Myocyte (in vitro differentiated cells): ENCODE measurements at regions not wholly inside any gene's neighbourhood (a gene's known extent, or its start where the extent isn't known, plus 50 kb on each side); places are given as distances from the start of the nearest gene placed in this dataset.
"Not testable (repeated sequence)": the region's sequence is repeated elsewhere in the genome, so short reads cannot be mapped to it uniquely, and the experiment has no call there.

Experiments used
- DNase-seq: peaks from one replicate; pipeline ENCODE4 v3.0.0-alpha.2; 2012; ENCODE audit warnings: low read depth

- DNase-seq = peak; percentile 78
Measured at GRCh38 chr21:5128261-5128660, 5393.1 kb upstream of the TPTE start.

- DNase-seq = not testable (repeated sequence)
Measured at GRCh38 chr21:5133824-5134223, 5387.6 kb upstream of the TPTE start.

GRCh38 chr21:5136406-5136805 is 5385.0 kb upstream of the TPTE start:
- not testable (repeated sequence) for DNase-seq

- not testable (repeated sequence) for DNase-seq
Measured at GRCh38 chr21:5137006-5137405, 5384.4 kb upstream of the TPTE start.

- DNase-seq = not testable (repeated sequence)
Measured at GRCh38 chr21:5138687-5139086, 5382.7 kb upstream of the TPTE start.

- not testable (repeated sequence) for DNase-seq
Measured at GRCh38 chr21:5139528-5139927, 5381.9 kb upstream of the TPTE start.

GRCh38 chr21:5143011-5143410 is 5378.4 kb upstream of the TPTE start:
- not testable (repeated sequence) for DNase-seq

GRCh38 chr21:5144731-5145130 is 5376.7 kb upstream of the TPTE start:
- DNase-seq = not testable (repeated sequence)

GRCh38 chr21:5147685-5148084 is 5373.7 kb upstream of the TPTE start:
- DNase-seq = not testable (repeated sequence)

- not testable (repeated sequence) for DNase-seq
Measured at GRCh38 chr21:5149222-5149621, 5372.2 kb upstream of the TPTE start.

GRCh38 chr21:5153842-5154640 is 5367.3 kb upstream of the TPTE start:
- not testable (repeated sequence) for DNase-seq

- DNase-seq = peak; percentile 70
Measured at GRCh38 chr21:5154641-5154982, 5366.8 kb upstream of the TPTE start.

- DNase-seq = not testable (repeated sequence)
Measured at GRCh38 chr21:5162693-5163574, 5358.4 kb upstream of the TPTE start.

GRCh38 chr21:5165829-5166228 is 5355.6 kb upstream of the TPTE start:
- DNase-seq = not testable (repeated sequence)
